ENCODE measurements at regions not wholly inside any gene's neighbourhood (a gene's known extent, or its start where the extent isn't known, plus 50 kb on each side); places are given as distances from the start of the nearest gene placed in this dataset.
A peak's percentile ranks its signal among the peaks of the same experiment; 100 is the strongest.

DNA sequence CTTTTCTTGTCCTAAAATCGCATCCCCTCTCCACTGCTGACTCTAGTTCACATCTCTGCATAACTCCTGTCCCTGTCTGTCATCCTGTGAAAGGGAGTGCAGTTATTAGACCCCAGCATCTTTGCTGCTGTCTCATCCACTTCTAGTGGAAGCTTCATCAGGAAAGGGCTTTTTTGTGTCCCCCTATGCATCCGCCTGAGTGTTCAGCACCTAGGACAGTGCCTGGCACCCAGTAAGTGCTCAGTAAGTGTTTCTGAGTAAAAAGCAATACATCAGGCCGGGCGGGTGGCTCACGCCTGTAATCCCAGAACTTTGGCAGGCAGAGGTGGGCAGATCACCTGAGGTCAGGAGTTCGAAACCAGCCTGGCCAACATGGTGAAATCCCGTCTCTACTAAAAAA, 211.8 kb upstream of the FOXK1 start:
- ChIA-PET CTCF (no interaction called here), POLR2A (no interaction called here)
- DNase-seq (ENCODE audit: low read depth, low spot score), result no peak
- TF ChIP-seq POLR2AphosphoS5 (IDR thresholded peaks at IDR 0.05; ENCODE audit: low read depth, low read length) (no peak), TCF7L2 (IDR thresholded peaks at IDR 0.05; ENCODE audit: low read depth, low read length) (no peak), SIN3A (IDR thresholded peaks at IDR 0.05; ENCODE audit: borderline replicate concordance, insufficient read depth, low read depth, low read length) (no peak)
- TF ChIP-seq, protein P1, sequence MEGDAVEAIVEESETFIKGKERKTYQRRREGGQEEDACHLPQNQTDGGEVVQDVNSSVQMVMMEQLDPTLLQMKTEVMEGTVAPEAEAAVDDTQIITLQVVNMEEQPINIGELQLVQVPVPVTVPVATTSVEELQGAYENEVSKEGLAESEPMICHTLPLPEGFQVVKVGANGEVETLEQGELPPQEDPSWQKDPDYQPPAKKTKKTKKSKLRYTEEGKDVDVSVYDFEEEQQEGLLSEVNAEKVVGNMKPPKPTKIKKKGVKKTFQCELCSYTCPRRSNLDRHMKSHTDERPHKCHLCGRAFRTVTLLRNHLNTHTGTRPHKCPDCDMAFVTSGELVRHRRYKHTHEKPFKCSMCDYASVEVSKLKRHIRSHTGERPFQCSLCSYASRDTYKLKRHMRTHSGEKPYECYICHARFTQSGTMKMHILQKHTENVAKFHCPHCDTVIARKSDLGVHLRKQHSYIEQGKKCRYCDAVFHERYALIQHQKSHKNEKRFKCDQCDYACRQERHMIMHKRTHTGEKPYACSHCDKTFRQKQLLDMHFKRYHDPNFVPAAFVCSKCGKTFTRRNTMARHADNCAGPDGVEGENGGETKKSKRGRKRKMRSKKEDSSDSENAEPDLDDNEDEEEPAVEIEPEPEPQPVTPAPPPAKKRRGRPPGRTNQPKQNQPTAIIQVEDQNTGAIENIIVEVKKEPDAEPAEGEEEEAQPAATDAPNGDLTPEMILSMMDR (IDR thresholded peaks at IDR 0.05), result no peak
- TF ChIP-seq, protein P2, sequence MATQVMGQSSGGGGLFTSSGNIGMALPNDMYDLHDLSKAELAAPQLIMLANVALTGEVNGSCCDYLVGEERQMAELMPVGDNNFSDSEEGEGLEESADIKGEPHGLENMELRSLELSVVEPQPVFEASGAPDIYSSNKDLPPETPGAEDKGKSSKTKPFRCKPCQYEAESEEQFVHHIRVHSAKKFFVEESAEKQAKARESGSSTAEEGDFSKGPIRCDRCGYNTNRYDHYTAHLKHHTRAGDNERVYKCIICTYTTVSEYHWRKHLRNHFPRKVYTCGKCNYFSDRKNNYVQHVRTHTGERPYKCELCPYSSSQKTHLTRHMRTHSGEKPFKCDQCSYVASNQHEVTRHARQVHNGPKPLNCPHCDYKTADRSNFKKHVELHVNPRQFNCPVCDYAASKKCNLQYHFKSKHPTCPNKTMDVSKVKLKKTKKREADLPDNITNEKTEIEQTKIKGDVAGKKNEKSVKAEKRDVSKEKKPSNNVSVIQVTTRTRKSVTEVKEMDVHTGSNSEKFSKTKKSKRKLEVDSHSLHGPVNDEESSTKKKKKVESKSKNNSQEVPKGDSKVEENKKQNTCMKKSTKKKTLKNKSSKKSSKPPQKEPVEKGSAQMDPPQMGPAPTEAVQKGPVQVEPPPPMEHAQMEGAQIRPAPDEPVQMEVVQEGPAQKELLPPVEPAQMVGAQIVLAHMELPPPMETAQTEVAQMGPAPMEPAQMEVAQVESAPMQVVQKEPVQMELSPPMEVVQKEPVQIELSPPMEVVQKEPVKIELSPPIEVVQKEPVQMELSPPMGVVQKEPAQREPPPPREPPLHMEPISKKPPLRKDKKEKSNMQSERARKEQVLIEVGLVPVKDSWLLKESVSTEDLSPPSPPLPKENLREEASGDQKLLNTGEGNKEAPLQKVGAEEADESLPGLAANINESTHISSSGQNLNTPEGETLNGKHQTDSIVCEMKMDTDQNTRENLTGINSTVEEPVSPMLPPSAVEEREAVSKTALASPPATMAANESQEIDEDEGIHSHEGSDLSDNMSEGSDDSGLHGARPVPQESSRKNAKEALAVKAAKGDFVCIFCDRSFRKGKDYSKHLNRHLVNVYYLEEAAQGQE (IDR thresholded peaks at IDR 0.05; ENCODE audit: insufficient read depth in 1 of 2, low read depth in 2 of 2, low read length in 1 of 2), result peak; percentile 92 to 93
- in situ Hi-C loops (cut with HindIII; ENCODE audit: low pct_unique_long_range_greater_than_20kb, low sequenced_read_pairs) (no loop called here), intact Hi-C loops (cut with micrococcal nuclease; ENCODE audit: unreplicated experiment) (no loop called here)
- ATAC-seq, result no peak
- Histone ChIP-seq H3K27me3 (ENCODE audit: control insufficient read depth, insufficient read depth, low read length) (peaks cover 3% of the 10 kb centered on the region), H3K4me1 (ENCODE audit: control insufficient read depth, insufficient read depth, low read length) (no peaks in the 10 kb centered on the region), H3K27ac (ENCODE audit: low read length) (no peak overlapping the region), H3K36me3 (ENCODE audit: control insufficient read depth, insufficient read depth, low read length) (no peaks in the 10 kb centered on the region), H3K4me3 (ENCODE audit: low read depth in 2 of 2, low read length in 2 of 2) (no peak overlapping the region), H3K9me3 (ENCODE audit: control insufficient read depth, insufficient read depth, low read depth, low read length) (no peaks in the 10 kb centered on the region)
- BruUV-seq (replicated peaks), result no TSS peak

DNA sequence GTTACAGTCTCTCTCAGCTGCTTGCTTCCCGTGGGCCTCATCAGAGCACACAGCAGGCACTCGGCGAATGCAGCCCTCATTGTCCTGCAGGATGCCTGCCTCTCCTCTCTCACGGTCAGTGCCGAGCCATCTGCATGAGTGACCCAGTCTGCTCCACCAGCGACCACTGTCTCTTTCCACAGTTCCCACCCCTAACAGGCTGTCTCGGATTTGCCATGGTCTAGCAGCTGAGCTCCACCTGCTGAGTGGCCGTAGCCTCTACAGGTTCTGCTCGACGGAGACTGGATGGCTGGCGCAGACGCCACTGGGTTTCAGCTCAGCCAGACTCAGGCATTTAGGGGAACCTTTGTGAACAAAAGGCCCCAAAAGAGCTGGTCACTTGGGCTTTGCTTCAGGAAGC, 209.4 kb upstream of the FOXK1 start:
- ChIA-PET CTCF (interaction anchor here (0.7 kb wide), 1 partner anchor 145 kb away, joined by 4 read pairs; no protein-coding TSS in a partner anchor), POLR2A (no interaction called here)
- BruUV-seq (replicated peaks), result no TSS peak
- Histone ChIP-seq H3K4me3 (ENCODE audit: low read depth in 2 of 2, low read length in 2 of 2) (no peak overlapping the region), H3K27ac (ENCODE audit: low read length) (no peak overlapping the region), H3K27me3 (ENCODE audit: control insufficient read depth, insufficient read depth, low read length) (peaks cover 10% of the 10 kb centered on the region), H3K36me3 (ENCODE audit: control insufficient read depth, insufficient read depth, low read length) (no peaks in the 10 kb centered on the region), H3K9me3 (ENCODE audit: control insufficient read depth, insufficient read depth, low read depth, low read length) (no peaks in the 10 kb centered on the region), H3K4me1 (ENCODE audit: control insufficient read depth, insufficient read depth, low read length) (no peaks in the 10 kb centered on the region)
- peak; percentile 63 for ATAC-seq
- intact Hi-C loops (cut with micrococcal nuclease; ENCODE audit: unreplicated experiment), result no loop called here
- DNase-seq (ENCODE audit: low read depth, low spot score), result no peak
- in situ Hi-C loops (cut with HindIII; ENCODE audit: low pct_unique_long_range_greater_than_20kb, low sequenced_read_pairs), result no loop called here
- TF ChIP-seq, protein P1 (IDR thresholded peaks at IDR 0.05), result no peak; the same call in 1 of the 2 replicates
- TF ChIP-seq POLR2AphosphoS5 (IDR thresholded peaks at IDR 0.05; ENCODE audit: low read depth, low read length), result no peak
- TF ChIP-seq TCF7L2 (IDR thresholded peaks at IDR 0.05; ENCODE audit: low read depth, low read length), result no peak
- no peak for TF ChIP-seq SIN3A (IDR thresholded peaks at IDR 0.05; ENCODE audit: borderline replicate concordance, insufficient read depth, low read depth, low read length)
- TF ChIP-seq, protein P2 (IDR thresholded peaks at IDR 0.05; ENCODE audit: insufficient read depth in 1 of 2, low read depth in 2 of 2, low read length in 1 of 2), result peak in 1 of 2 experiments; percentile 20; a peak in 1 of 4 replicates

Data from Panc1 (cell line).